ENCODE measurements at regions not wholly inside any gene's neighbourhood (a gene's known extent, or its start where the extent isn't known, plus 50 kb on each side); places are given as distances from the start of the nearest gene placed in this dataset.

GRCh38 chr18:1102848-1103247 is 198.2 kb downstream of the ADCYAP1 start:
- TF ChIP-seq EZH2 (IDR thresholded peaks at IDR 0.05; ENCODE audit: insufficient read depth, poor library complexity, severe bottlenecking): no peak
- TF ChIP-seq EZH2phosphoT487 (IDR thresholded peaks at IDR 0.05; ENCODE audit: insufficient read depth, low read depth): no peak
